Thyroid gland (tissue), 4 donors: ENCODE measurements at regions not wholly inside any gene's neighbourhood (a gene's known extent, or its start where the extent isn't known, plus 50 kb on each side); places are given as distances from the start of the nearest gene placed in this dataset.

Experiments used
- DNase-seq, 2 donors: peaks; one replicate each; pipeline ENCODE4 v3.0.0-alpha.2; 2019
- H3K27ac ChIP-seq, 3 donors: fragments of 200-600 bp; sonication (generic); 1 replicate in 2 of 3; 2 replicates in 1 of 3; pipeline ENCODE4 v1.5.1; 2016 to 2019; ENCODE audit warnings: mild to moderate bottlenecking in 1 of 3, moderate library complexity in 1 of 3
- H3K27me3 ChIP-seq: fragments of 200-600 bp; sonication (generic); one replicate; pipeline ENCODE4 v1.5.1; 2019
- H3K36me3 ChIP-seq, 2 donors: fragments of 200-600 bp; sonication (generic); one replicate each; pipeline ENCODE4 v1.5.1; 2016 to 2019
- H3K4me1 ChIP-seq, 2 donors: fragments of 200-600 bp; sonication (generic); one replicate each; pipeline ENCODE4 v1.5.1; 2017 to 2019
- H3K4me3 ChIP-seq, 3 donors: fragments of 200-600 bp; sonication (generic); replicated peaks in 1 of 3; 1 replicate in 2 of 3; 2 replicates in 1 of 3; pipeline ENCODE4 v1.5.1; 2016; ENCODE audit warnings: mild to moderate bottlenecking in 1 of 3
- H3K9me3 ChIP-seq: fragments of 200-600 bp; sonication (generic); one replicate; pipeline ENCODE4 v1.5.1; 2017
- POLR2A ChIP-seq, 2 donors: fragments of 450-650 bp; IDR thresholded peaks; one replicate each; pipeline ENCODE4 v1.6.1; 2017; ENCODE audit warnings: antibody characterized with exemption in 2 of 2, mild to moderate bottlenecking in 2 of 2, moderate library complexity in 1 of 2
- WGBS, 2 donors: methylation state at CpG; one replicate each; pipeline ENCODE4 v1.1.5; 2017; 5-methylcytosine and 5-hydroxymethylcytosine counted together
- intact Hi-C: fragments of 100-400 bp; cut with DNase I; formaldehyde crosslinking; loops from one replicate; pipeline ENCODE4 v1.15.1; 2023
- TF ChIP-seq, protein P1 (sequence below), 6 experiments: fragments of 200-600 bp in 3 of 6; fragments of 450-650 bp in 3 of 6; sonication (generic) in 3 of 6; IDR thresholded peaks; one replicate each; pipeline ENCODE4 v1.5.1; 2016 to 2019; ENCODE audit warnings: antibody characterized with exemption in 6 of 6, mild to moderate bottlenecking in 2 of 6, inconsistent platforms in 1 of 6, moderate library complexity in 1 of 6

DNA sequence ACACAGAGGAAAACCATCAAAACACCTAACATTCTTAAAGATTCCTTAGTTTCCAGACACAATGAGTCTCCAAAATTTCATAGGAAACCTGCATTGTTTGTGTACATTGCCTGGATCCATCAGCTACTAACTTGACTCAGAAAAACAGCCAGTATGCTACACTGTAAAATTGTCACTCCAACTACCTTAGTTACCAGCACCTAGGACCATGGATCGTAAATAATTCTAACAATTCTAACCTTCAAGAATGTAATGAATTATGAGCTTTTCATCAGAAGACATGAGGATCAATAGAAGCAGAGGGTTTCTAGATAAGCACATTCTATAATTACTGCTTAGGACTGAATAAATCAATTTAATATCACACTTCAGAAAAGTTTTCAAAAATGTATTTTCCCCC lies 851.5 kb downstream of the SORCS1 start:
- intact Hi-C loops = no loop called here
- H3K27me3 ChIP-seq = no peaks in the 10 kb centered on the region
- TF ChIP-seq, protein P1, sequence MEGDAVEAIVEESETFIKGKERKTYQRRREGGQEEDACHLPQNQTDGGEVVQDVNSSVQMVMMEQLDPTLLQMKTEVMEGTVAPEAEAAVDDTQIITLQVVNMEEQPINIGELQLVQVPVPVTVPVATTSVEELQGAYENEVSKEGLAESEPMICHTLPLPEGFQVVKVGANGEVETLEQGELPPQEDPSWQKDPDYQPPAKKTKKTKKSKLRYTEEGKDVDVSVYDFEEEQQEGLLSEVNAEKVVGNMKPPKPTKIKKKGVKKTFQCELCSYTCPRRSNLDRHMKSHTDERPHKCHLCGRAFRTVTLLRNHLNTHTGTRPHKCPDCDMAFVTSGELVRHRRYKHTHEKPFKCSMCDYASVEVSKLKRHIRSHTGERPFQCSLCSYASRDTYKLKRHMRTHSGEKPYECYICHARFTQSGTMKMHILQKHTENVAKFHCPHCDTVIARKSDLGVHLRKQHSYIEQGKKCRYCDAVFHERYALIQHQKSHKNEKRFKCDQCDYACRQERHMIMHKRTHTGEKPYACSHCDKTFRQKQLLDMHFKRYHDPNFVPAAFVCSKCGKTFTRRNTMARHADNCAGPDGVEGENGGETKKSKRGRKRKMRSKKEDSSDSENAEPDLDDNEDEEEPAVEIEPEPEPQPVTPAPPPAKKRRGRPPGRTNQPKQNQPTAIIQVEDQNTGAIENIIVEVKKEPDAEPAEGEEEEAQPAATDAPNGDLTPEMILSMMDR (IDR thresholded peaks at IDR 0.05) = no peak
- TF ChIP-seq POLR2A (IDR thresholded peaks at IDR 0.05) = no peak
- no peak for DNase-seq
- WGBS, 2 donors = 94 to 95% methylated on average over 1 of the region's 1 CpG
- H3K4me3 ChIP-seq = no peak overlapping the region
- peaks cover 0 to 10% of the 10 kb centered on the region in 2 donors for H3K4me1 ChIP-seq
- no peaks in the 10 kb centered on the region for H3K9me3 ChIP-seq
- H3K27ac ChIP-seq = no peak overlapping the region
- no peaks in the 10 kb centered on the region for H3K36me3 ChIP-seq

DNA sequence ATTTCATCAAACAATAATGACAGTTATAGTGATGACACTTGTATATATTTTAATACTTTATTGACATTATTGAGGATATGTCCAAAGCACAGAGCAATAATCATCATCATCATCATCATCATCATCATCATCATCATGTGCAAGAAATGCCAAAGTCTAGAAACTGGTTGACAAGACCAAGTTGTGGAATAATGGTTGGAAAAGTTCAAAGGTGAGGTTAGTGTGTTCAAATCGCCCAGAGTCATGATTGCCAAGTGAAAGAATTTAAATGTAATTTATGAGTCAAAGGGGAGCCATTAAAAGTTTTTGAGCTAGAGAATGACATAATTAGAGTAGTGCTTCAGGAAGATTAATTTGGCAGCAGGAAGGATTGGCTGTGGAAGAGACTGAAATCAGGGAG lies 852.4 kb downstream of the SORCS1 start:
- 64 to 72% methylated on average over 1 of the region's 1 CpG for WGBS, 2 donors
- H3K4me1 ChIP-seq = peaks cover 0 to 10% of the 10 kb centered on the region in 2 donors
- TF ChIP-seq, protein P1 (IDR thresholded peaks at IDR 0.05) = no peak
- TF ChIP-seq POLR2A (IDR thresholded peaks at IDR 0.05) = no peak

DNA sequence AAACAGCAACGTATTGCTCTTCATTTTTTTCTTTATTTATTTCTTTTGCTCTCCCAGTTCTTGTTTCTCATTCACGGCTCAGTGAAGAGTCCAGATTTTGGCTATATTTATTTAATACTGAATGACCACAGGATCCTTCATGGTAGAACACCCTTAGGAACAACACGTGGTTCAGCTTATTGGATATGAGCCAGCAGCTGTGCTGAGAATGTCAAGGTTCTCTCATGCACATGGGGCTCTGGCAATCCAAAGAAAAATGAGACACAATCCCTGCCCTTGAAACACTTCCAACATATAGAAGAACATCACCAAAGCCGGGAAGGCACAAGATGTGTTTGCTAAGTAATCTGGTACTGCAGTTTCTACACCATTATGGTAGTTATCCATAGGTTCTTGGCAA lies 852.9 kb downstream of the SORCS1 start:
- intact Hi-C loops = no loop called here
- peak; percentile 81 to 82 for DNase-seq
- Histone ChIP-seq H3K36me3 (no peaks in the 10 kb centered on the region), H3K9me3 (no peaks in the 10 kb centered on the region), H3K27ac (no peak overlapping the region), H3K4me3 (no peak overlapping the region), H3K27me3 (no peaks in the 10 kb centered on the region), H3K4me1 (peaks cover 0 to 10% of the 10 kb centered on the region in 2 donors)
- no peak for TF ChIP-seq POLR2A (IDR thresholded peaks at IDR 0.05)
- TF ChIP-seq, protein P1 (IDR thresholded peaks at IDR 0.05) = no peak
- WGBS, 2 donors = 16 to 22% methylated on average over 4 of the region's 4 CpGs

More for the DNA sequence above, 852.4 kb downstream of the SORCS1 start:
- no peak overlapping the region for H3K4me3 ChIP-seq
- no peak overlapping the region for H3K27ac ChIP-seq
- no peaks in the 10 kb centered on the region for H3K27me3 ChIP-seq
- intact Hi-C loops = no loop called here
- DNase-seq = no peak
- no peaks in the 10 kb centered on the region for H3K36me3 ChIP-seq
- H3K9me3 ChIP-seq = no peaks in the 10 kb centered on the region

- Histone ChIP-seq H3K4me1 (peaks cover 0 to 10% of the 10 kb centered on the region in 2 donors), H3K36me3 (no peaks in the 10 kb centered on the region), H3K27ac (no peak overlapping the region), H3K27me3 (no peaks in the 10 kb centered on the region), H3K4me3 (no peak overlapping the region), H3K9me3 (no peaks in the 10 kb centered on the region)
- TF ChIP-seq POLR2A (IDR thresholded peaks at IDR 0.05) = no peak
- TF ChIP-seq, protein P1 (IDR thresholded peaks at IDR 0.05) = no peak
- DNase-seq = no peak
- WGBS, 2 donors = 67 to 83% methylated on average over 2 of the region's 2 CpGs
- intact Hi-C loops = no loop called here
Measured at GRCh38 chr10:106310596-106310995, 853.9 kb downstream of the SORCS1 start.

DNA sequence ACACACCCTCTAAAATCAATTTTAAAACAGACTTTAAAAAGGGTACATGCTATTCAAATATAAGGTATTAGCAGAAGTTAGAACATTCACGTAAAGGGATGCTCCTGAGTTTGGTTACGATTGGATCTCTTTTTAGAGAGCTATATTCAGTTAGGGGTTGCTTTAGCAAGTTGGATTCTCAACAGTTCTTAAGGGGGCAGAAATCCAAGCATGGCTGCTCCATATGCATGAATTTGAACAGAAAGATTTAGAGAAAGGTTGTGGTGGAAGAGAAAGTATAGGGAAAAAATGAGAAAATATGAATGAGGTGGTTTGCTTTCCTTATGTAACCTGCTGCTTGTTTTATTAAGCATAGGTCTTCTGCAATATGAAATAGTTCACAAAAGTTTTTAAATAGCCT lies 855.1 kb downstream of the SORCS1 start:
- no peaks in the 10 kb centered on the region for H3K9me3 ChIP-seq
- intact Hi-C loops = no loop called here
- H3K27ac ChIP-seq = no peak overlapping the region
- H3K36me3 ChIP-seq = no peaks in the 10 kb centered on the region
- peaks cover 0 to 10% of the 10 kb centered on the region in 2 donors for H3K4me1 ChIP-seq
- WGBS, 2 donors = 83 to 93% methylated on average over 2 of the region's 2 CpGs
- no peak overlapping the region for H3K4me3 ChIP-seq
- no peaks in the 10 kb centered on the region for H3K27me3 ChIP-seq
- no peak for DNase-seq
- no peak for TF ChIP-seq POLR2A (IDR thresholded peaks at IDR 0.05)
- TF ChIP-seq, protein P1 (IDR thresholded peaks at IDR 0.05) = no peak
